ENCODE measurements at regions not wholly inside any gene's neighbourhood (a gene's known extent, or its start where the extent isn't known, plus 50 kb on each side); places are given as distances from the start of the nearest gene placed in this dataset.
"Not testable (repeated sequence)": the region's sequence is repeated elsewhere in the genome, so short reads cannot be mapped to it uniquely, and the experiment has no call there.

DNA sequence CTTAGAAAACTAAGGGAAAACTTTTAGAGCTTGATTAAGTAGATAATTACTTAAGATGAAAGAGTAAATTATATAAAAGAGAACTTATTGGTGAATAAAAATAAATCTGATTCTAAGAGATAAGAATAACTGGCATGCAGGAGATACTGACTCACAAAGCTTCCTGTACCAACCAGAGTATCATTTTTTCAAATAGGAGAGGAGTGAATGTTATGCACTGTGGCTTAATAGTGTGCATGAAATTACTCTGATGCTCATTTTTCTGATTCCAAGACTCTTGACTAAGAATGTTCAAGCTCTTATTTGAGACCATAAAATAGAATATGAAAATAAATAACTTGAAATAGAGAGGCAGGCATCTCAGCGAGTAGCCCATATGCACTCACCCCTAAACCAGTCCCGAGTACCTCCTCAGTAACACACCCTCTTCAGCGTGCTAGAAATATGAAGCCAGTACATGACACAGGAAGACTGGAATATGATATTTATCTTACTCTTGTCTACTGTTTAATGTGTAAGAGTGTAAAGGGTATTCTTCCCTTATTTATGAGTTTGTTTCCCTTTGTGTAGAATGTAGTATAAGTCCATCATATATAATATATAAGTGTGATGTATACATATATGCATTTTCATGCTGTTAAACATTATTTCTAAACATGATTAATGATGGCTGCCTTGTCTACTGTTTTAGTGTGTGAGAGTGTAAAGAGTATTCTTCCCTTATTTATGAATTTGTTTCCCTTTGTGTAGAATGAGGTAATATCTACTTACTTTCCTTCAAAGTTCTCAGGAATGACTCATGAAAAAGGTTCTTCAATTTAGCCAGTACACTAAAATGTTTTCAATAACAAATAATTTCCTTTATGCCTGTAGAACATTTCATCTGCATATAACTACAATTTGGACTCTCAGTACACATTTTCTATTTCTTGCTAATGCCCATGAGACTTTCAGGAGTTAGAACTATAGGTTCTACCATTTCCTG lies 99.2 kb upstream of the PALMD start:
- no peak for FAIRE-seq

DNA sequence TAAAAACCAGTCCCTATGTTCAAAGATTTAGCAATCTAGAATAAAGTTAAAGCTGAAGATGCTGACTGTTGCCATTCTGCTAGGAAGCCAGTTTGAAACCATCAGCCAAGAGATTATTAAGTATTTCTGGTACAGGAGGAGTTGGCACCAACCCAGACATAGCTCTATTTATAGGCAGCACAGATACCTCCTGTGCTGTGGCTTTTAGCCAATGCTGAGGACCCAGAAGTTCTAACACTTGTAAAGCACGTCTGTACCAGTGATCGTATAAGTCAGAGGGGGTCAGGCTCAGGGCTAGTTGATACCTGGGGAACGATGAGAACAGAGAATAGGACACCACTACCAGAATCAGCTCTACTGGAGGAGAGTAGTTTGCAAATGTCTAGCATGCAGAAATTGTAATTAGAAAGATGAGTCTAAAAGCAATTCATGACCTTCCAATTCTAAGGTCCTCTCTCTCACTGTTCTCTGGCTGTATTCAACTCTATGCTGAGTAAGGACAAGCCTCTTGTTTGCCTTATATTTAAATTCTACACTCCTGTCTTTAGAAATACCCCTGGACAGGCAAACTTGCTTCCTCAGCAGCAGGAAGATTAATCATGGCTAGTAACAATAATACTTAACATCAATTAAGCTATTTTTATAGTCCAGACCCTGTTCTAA lies 96.8 kb upstream of the PALMD start:
- FAIRE-seq, result peak; percentile 64

DNA sequence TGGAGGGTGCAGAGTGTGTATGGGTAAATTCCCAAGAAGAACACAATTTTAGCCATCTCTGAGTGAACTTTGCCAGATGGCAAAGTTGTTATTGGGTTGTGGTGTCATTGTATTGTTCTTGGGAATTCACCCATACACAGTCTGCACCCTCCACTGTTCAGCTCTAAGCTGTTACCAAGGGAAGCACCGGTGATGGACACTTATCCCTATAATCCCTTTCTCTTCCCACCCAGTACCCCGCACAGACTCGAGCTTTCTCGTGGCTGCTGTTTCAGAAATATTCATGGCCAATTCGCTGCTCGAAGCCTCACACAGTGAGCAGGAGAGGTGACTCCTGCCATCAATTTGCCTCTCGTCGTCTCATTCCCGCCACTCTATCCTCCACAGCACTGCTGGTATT lies 95.7 kb upstream of the PALMD start:
- no peak for FAIRE-seq

DNA sequence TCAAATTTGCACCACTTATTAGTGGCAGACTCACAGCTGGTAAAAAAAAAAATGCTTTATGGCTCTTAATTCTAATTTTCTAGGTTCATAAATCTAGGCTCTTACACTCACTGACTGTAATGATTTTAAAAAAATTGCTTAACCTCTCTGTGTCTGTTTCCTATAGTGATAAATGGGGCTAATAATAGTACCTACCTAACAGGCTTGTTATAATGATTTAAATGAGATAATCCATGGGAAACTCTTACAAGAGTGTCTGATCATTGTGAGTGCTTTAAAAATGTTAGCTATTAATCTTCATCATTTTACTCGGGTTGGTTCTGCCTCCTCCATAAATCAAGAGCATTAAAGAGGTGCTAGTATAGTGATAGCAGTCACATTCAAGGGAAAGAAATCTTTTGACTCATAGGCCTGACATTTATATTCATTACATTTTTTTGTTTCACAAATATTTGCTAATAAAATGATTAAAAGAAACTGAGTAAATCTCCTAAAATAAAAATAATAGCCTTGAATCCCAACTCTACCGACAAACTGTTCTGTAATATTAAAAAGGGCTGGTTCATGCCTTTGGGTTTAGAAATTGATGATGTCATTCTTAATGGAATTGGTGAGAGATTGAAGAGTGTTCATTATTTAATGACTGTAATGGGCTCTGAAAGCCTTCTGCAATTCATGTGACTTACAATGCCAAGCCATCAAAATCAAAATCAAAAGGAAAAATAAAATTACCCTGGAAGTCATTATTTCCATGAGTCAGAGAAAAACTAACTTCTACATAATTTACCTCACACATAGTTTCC lies 93.9 kb upstream of the PALMD start:
- FAIRE-seq, result no peak

DNA sequence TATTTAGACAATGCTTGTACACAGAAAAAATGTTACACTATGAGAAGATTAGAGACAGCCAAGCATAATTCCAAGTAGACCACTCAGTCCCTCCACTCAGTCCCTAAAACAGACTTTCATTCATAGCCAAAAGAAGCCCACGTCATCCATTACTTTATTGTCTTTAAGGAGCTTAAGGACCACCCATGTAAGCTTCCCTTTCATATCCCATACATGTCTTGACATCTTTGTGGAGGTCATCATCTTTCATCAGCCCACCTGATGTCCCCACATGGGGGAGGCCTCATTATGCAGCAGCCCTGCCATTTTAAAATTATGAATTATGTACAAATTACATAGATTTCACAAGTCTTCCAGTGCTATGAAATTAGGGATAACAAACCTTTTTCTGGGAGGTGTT lies 92.6 kb upstream of the PALMD start:
- FAIRE-seq, result no peak

DNA sequence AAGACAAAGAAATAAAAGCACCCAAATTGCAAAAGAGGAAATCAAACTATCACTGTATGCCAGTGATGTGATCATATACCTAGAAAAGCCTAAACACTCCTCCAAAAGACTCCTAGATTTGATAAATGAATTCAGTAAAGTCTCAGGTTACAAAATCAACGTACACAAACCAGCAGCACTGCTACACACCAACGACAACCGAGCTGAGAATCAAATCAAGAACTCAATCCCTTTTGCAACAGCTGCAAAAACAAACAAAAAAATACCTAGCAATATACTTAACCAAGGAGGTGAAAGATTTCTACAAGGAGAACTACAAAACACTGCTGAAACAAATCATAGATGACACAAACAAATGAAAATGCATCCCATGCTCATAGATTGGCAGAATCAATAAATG lies 92.1 kb upstream of the PALMD start:
- FAIRE-seq, result not testable (repeated sequence)

DNA sequence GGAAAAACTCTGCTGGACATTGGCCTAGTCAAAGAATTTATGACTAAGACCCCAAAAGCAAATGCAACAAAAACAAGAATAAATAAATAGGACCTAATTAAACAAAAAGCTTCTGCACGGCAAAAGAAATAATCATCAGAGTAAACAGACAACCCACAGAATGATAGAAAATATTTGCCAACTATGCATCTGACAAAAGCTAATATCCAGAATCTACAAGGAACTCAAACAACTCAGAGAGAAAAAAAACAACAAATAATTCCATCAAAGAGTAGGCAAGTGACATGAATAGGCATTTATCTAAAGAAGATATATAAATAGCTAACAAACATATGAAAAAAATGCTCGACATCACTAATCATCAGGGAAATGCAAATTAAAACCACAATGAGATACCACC lies 91.2 kb upstream of the PALMD start:
- FAIRE-seq, result no peak

DNA sequence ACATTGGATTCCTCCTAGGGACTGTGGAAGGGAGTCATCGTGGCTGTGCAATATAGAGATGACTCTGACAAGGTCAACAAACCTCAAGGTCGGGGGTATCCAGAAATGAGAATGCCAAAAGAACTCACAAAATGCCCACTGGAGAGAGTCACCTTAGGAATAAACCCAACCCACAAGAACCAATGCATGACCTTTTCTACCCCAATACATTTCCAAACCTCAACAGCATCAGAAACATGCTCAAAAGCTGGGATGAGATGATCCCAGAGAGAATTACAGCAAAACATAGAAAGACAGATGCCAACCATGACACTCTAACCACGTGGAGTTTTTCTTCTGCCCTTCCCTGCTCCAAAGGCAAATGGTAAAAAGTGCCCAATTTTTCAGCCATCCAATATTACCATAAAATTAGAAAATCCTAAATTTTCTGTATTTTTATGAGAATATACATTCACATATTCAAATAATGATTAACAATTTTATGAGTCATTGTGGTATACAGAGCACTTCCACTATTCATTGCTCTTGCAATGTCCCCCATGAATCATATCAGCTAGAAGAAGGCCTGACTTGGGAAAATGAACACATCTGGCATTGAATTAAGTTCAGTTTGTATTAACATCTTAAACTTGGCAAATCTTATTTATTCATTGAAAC lies 88.2 kb upstream of the PALMD start:
- no peak for FAIRE-seq

DNA sequence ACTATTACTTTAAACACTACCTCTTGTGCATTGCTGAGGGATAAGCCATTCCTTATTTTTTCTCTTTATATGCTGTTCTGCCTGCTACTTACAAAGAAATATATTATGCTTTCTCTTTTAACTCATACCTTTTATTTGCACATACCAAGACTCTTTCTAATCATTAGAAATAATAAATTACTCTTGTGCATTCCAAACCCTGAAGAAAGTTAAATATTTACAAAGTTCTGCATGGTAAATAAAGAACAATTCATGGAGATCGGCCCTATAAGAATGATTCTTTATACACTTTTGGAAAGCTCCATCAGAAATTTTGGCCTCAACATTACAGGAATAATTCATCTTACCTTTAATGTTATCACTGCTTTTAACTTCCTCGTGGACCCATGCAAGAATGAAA lies 86.7 kb upstream of the PALMD start:
- no peak for FAIRE-seq

DNA sequence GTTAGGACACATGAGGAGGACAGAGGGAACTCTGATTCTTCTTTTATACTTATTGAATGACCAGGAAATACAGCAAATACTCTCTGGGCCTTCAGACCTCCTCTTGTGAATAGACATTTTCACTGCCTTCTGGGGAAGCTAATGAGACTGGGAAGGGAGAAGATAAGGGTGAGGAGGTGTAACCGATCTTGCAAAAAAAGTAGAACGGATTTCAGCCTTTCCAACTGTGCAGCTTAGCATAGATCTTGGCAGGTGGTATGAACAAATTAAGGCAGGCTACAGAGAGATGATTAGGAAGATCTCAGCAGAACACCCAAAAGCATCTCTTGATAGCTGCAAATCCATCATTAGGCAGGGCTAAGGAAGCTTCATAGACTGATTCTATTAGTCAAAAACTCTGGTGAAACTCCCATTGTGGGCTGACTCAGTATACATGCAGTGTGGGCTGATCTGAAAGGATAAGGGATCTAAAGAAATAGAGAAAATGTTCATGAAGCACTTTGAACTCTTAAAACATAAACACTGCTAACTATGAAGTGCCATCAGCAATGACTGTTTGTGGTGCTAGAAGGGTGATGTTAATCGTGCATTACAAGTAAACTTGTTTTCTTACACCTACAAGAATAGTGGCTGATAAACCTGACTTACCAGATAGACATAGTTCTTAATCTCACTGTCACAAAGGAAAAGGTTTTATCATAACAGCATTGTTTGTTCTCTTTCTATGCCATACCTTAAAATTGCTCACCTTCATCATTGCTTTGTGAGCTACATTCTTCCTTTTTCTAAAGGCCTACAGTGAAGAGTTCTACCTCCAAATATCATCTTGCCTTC lies 85.5 kb upstream of the PALMD start:
- no peak for FAIRE-seq

DNA sequence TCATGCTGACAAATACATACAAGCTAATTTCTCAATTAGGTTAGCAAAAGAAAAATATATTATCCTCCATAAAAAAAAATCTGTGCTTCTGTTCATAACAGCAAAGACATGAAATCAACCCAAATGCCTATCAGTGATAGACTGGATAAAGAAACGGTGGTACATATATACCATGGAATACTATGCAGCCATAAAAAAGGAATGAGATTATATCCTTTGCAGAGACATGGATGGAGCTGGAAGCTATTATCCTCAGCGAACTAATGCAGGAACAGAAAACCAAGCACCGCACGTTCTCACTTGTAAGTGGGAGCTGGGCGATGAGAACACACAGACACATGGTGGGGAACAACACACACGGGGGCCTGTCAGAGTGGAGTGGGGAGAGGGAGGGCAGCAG lies 84.0 kb upstream of the PALMD start:
- no peak for FAIRE-seq

DNA sequence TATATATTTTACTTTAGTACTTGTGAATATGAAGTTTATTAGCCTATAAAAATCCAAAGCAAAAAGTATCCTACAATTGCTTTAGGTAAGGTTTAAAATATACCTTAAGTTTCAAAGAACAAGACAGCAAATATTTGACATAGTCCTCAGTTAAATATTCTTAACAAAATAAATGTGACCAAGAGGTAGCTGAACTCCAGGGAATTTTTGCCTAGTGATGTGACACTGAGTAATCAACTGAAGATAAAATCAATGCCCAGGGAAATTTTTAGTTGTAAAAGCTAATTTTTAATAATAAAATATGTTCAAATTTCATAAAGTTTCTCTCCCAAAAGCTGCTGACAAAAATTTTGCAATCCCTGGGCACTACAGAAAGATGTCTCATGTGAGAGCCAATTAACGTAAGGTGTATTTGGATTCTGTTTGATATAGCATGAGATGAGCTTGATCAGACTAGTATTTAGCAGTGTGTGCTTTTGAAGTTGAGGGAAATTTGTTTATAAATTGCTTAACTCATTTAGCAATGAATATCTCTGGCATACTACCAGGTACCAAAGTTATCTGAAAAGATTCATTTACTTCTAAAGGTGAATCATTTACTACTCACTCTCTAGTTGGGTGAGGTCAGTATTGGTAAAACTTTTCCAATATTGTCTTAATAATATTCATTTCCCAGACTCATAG lies 80.2 kb upstream of the PALMD start:
- FAIRE-seq, result peak; percentile 66

DNA sequence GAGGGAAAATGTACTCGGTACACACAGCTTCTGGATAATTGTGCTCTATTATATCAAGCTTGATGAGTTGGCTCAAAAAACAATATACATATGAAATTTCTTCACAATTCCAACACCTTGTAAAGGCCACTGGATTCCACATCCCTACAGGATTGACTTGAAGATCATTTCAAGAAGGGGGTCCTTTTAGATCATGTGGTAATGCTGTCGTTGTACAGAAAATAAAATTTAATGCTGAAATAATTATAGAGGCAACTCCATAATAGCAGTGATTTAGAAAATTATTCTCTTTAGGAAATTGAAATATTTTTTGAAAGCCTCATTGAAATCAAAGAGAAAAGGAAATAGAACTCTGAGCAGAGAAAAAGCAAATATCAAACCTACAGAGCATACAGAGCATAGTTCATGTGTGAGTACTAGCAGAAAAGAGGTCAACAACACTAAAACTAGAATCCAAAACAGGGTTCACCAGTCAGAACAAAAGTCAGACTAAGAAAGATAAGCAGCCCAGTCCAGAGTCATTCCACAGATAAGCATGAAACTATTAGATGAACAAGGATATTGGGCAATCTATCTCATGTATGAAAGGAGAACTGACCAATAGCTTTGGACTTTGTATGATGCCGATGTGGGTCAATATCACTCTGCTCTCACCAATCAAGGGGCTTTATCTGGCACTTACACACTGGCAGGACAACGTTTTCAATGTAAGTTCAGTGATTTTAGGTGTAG lies 79.5 kb upstream of the PALMD start:
- FAIRE-seq, result no peak

DNA sequence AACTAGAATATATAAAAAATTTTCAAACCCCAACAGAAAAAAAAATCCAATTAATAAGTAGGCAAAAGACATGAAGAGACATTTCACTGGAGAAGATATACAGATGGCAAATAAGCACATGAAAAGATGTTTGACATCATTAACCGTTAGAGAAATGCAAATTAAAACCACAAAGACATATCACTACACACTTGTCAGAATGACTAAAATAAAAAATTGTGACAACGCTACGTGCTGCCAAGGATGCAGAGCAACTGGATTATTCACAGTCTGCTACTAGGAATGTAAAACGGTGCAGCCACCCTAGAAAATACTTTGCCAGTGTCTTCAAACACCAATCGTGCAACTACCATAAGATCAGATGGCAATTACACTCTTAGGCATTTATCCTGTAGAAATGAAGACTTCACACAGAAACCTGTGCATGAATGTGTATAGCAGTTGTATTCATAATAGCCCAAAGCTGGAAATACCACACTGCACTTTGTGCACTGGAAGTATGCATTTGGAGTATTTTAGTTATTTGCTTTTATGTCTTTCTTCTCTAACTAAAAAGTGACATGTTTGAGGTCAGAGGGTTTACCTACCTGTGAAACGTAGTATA lies 75.3 kb upstream of the PALMD start:
- no peak for FAIRE-seq

DNA sequence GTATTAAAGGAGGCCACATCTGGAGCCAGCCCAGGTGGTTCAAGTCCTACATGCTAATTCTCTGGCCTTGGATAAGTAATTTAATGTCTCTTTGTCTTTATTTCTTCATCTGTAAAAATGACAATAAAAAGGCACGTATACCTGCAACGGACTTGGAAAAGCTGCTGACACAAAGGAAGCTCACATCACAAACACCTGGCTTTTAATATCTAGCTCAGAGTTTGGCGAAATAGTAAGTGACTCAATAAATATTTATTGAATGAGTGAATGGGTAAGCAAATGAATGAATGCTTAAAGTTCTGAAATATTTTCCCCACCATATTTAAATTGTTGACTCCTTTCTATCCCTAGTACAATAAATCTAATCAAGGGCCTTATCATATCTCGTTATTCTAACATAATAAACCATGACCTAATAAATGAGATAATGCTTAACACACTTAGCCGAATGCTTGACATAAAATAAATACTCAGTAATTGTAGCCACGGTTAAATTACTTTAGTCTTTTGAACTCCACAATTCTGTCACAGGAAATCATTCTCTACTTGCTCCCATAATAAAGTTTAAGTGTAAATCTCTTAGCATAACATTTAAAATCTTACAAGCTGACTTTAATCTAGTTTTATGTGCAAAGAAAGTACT lies 74.7 kb upstream of the PALMD start:
- FAIRE-seq, result no peak

DNA sequence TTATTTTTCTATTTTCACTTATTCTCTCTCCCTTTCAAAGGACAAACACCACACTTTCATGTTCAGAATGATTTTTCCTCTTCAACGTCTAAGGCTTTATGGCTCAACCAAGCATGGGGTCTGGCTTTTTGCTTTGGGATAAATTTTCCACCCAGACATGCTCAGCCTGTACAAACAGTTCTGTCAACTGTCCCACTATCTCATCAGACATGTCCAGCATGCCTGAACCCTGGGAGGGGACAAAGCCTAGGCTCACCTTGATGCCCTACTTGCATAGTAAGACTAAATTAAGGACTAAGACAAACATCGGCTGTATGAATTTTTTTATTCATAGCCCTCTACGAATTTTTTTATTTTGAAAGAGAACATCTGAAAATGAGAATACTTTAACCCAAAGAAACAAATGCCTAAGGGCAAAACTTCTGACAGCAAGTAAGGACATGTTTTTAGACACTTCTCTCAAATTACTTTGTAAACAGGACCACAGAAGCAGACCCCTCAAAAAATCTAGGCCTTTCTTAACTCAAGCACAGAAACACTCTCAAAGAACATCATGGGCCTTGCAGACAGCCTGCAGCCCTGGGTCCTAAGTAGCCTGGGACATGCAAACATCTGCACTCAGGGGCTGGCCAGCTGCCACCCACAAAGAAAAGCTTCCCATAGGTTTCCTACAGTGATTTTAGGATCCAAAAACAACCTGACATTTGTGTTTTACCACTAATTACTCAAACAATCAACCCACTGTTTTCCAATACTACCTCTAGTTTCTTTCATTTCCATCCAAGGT lies 72.3 kb upstream of the PALMD start:
- no peak for FAIRE-seq

DNA sequence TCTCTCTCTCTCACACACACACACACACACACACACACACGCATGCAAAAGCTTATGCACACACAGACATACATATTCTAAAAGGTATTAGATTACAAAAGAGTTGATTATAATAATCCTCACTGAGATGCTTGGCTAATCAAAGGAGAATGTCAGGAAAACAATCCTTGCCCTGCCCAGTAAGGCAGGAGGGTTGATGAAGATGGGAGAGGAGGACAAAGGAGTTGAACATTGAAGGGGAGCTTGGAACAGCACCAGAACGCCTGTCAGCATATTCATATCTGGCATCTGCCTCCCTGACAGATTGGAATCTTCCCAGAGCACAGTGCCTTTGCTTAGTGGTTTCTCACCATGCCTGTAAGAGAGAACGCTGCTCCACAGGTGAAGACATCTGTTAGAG lies 68.6 kb upstream of the PALMD start:
- FAIRE-seq, result no peak

DNA sequence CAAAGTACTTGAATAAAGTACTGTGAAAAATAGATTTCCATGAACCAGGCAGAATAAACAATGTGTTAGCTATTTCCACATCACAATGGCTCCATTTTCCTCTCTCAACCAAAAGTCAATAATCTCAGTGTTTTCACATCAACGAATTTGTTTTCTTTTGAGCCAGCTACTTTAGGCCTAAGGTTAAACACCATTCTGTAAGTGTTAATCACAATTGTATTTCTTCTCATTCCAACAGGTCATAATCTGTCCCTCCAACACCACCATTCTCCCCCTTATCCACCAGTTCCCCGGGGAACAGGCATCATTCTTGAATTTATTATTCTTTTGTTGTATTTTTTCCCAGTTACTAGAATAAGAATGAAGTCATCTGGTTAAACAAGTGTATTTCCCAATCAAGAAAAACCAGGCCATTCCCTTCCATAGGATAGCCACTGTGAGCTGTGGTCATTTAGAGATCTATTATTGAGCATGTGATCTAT lies 66.2 kb upstream of the PALMD start:
- no peak for FAIRE-seq

DNA sequence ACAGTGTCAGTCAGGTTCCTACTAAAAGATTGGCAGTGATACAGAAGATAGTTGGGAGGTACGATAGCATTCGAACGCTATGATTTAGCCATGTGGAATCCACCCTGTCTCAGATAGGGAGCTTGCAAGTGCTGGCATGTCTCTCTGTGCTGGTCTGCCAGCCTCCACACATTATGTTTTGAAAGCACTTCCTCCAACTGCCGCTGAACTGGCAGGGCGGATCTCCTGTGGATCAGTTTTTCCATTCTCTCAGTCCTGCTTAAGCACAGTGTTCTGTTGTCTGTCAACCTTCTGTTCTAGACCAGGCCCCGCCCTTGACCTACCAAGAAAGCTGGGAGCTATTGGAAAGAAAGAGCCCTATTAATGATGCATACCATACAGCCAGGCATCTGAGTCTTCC lies 65.5 kb upstream of the PALMD start:
- FAIRE-seq, result no peak
